Common myeloid progenitor, CD34-positive (primary cell): ENCODE measurements at regions not wholly inside any gene's neighbourhood (a gene's known extent, or its start where the extent isn't known, plus 50 kb on each side); places are given as distances from the start of the nearest gene placed in this dataset.
A peak's percentile ranks its signal among the peaks of the same experiment; 100 is the strongest.

Experiments used
- CTCF ChIA-PET: fragments of 350-600 bp; sonication (Branson Sonifier 250); formaldehyde crosslinking; loops from one replicate; lab custom pipeline; 2021; ENCODE audit warnings: antibody characterized with exemption; lab: Charles Lee
- POLR2A ChIA-PET: fragments of 350-600 bp; sonication (Branson Sonifier 250); formaldehyde crosslinking; loops from one replicate; lab custom pipeline; 2021; ENCODE audit warnings: antibody characterized with exemption; lab: Charles Lee
- DNase-seq, 3 donors: peaks; one replicate each; pipeline versions ENCODE4 v3.0.0 to v3.0.0-alpha.2; 2013
- H3K27ac ChIP-seq, 2 experiments: 1 replicate in 1 of 2; 2 replicates in 1 of 2; pipeline ENCODE4 v1.7.0; 2013; ENCODE audit warnings: inconsistent platforms in 2 of 2, low read length in 2 of 2, mild to moderate bottlenecking in 2 of 2, low read depth in 1 of 2, moderate library complexity in 1 of 2; ENCODE audit not compliant: severe bottlenecking in 2 of 2, insufficient read depth in 1 of 2, poor library complexity in 1 of 2
- H3K27me3 ChIP-seq, 5 experiments: replicated peaks in 2 of 5; 1 replicate in 3 of 5; 2 replicates in 2 of 5; pipeline versions ENCODE4 v1.6.1 to v1.7.0; 2013; ENCODE audit warnings: low read length in 4 of 5, mild to moderate bottlenecking in 2 of 5, moderate library complexity in 2 of 5, inconsistent platforms in 1 of 5; ENCODE audit not compliant: insufficient read depth in 5 of 5, control insufficient read depth in 4 of 5
- H3K36me3 ChIP-seq, 4 experiments: 1 replicate in 2 of 4; 2 replicates in 2 of 4; pipeline versions ENCODE4 v1.6.1 to v1.7.0; 2013; ENCODE audit warnings: low read length in 3 of 4, control low read depth in 1 of 4, mild to moderate bottlenecking in 1 of 4; ENCODE audit not compliant: control insufficient read depth in 4 of 4, insufficient read depth in 4 of 4
- H3K4me1 ChIP-seq, 4 experiments: 1 replicate in 3 of 4; 2 replicates in 1 of 4; pipeline versions ENCODE4 v1.6.1 to v1.7.1; 2013; ENCODE audit warnings: low read length in 3 of 4, mild to moderate bottlenecking in 3 of 4, control low read depth in 1 of 4, inconsistent platforms in 1 of 4, moderate library complexity in 1 of 4; ENCODE audit not compliant: control insufficient read depth in 4 of 4, insufficient read depth in 4 of 4; ENCODE audit errors: control extremely low read depth in 1 of 4
- H3K4me3 ChIP-seq, 7 experiments: 1 replicate in 4 of 7; 2 replicates in 3 of 7; pipeline versions ENCODE4 v1.5.1 to v1.7.0; 2013; ENCODE audit warnings: mild to moderate bottlenecking in 7 of 7, low read length in 6 of 7, moderate library complexity in 6 of 7, inconsistent platforms in 2 of 7, low read depth in 2 of 7, control low read depth in 1 of 7; ENCODE audit not compliant: insufficient read depth in 4 of 7, control insufficient read depth in 1 of 7; ENCODE audit errors: extremely low read depth in 1 of 7
- H3K9me3 ChIP-seq, 5 experiments: 1 replicate in 4 of 5; 2 replicates in 1 of 5; pipeline versions ENCODE4 v1.6.1 to v1.7.1; 2013; ENCODE audit warnings: low read length in 4 of 5, mild to moderate bottlenecking in 2 of 5, inconsistent platforms in 1 of 5, low read depth in 1 of 5, moderate library complexity in 1 of 5; ENCODE audit not compliant: control insufficient read depth in 4 of 5, insufficient read depth in 2 of 5; ENCODE audit errors: control extremely low read depth in 1 of 5
- WGBS: methylation state at CpG from one replicate; pipeline ENCODE4 v1.1.5; 2013; ENCODE audit not compliant: insufficient coverage; 5-methylcytosine and 5-hydroxymethylcytosine counted together

GRCh38 chr16:5430598-5430997 lies 333.0 kb upstream of the EEF2KMT start:
- no peaks in the 10 kb centered on the region for H3K9me3 ChIP-seq
- DNase-seq: no peak
- H3K4me3 ChIP-seq: no peak overlapping the region
- ChIA-PET POLR2A (no interaction called here), CTCF (no interaction called here)
- H3K36me3 ChIP-seq: no peaks in the 10 kb centered on the region
- 100% methylated on average over 1 of the region's 3 CpGs for WGBS
- H3K27me3 ChIP-seq: no peaks in the 10 kb centered on the region
- H3K4me1 ChIP-seq: no peaks in the 10 kb centered on the region
- H3K27ac ChIP-seq: no peak overlapping the region

GRCh38 chr16:5428932-5429331 lies 331.3 kb upstream of the EEF2KMT start:
- no peaks in the 10 kb centered on the region for H3K27me3 ChIP-seq
- 42% methylated on average over 6 of the region's 7 CpGs for WGBS
- CTCF ChIA-PET: no interaction called here
- DNase-seq: no peak
- H3K4me1 ChIP-seq: no peaks in the 10 kb centered on the region
- no peak overlapping the region for H3K4me3 ChIP-seq
- H3K9me3 ChIP-seq: no peaks in the 10 kb centered on the region
- POLR2A ChIA-PET: no interaction called here
- H3K36me3 ChIP-seq: no peaks in the 10 kb centered on the region
- no peak overlapping the region for H3K27ac ChIP-seq

- H3K36me3 ChIP-seq: no peaks in the 10 kb centered on the region
- no peaks in the 10 kb centered on the region for H3K27me3 ChIP-seq
- H3K4me1 ChIP-seq: no peaks in the 10 kb centered on the region
- DNase-seq: no peak
- no peak overlapping the region for H3K27ac ChIP-seq
- CTCF ChIA-PET: no interaction called here
- 95% methylated on average over 5 of the region's 7 CpGs for whole genome bisulfite sequencing
- H3K9me3 ChIP-seq: no peaks in the 10 kb centered on the region
- POLR2A ChIA-PET: no interaction called here
- H3K4me3 ChIP-seq: no peak overlapping the region
These were observed 330.0 kb upstream of the EEF2KMT start for GRCh38 chr16:5427571-5427970.

GRCh38 chr16:5422643-5423496 lies 325.3 kb upstream of the EEF2KMT start:
- CTCF ChIA-PET: no interaction called here
- POLR2A ChIA-PET: no interaction called here
- no peaks in the 10 kb centered on the region for H3K9me3 ChIP-seq

GRCh38 chr16:5422047-5422446 lies 324.5 kb upstream of the EEF2KMT start:
- Histone ChIP-seq H3K36me3 (no peaks in the 10 kb centered on the region), H3K9me3 (no peaks in the 10 kb centered on the region), H3K27me3 (no peaks in the 10 kb centered on the region), H3K4me3 (no peak overlapping the region), H3K4me1 (no peaks in the 10 kb centered on the region), H3K27ac (no peak overlapping the region)
- WGBS: 69% methylated on average over 2 of the region's 3 CpGs
- POLR2A ChIA-PET: no interaction called here
- no peak for DNase-seq
- CTCF ChIA-PET: no interaction called here

More at GRCh38 chr16:5422643-5423496, 325.3 kb upstream of the EEF2KMT start:
- Histone ChIP-seq H3K27ac (no peak overlapping the region), H3K4me3 (no peak overlapping the region), H3K27me3 (no peaks in the 10 kb centered on the region), H3K4me1 (no peaks in the 10 kb centered on the region), H3K36me3 (no peaks in the 10 kb centered on the region)
- peak in 1 of 3 donors; percentile 1 for DNase-seq
- WGBS: 94% methylated on average over 3 of the region's 4 CpGs

GRCh38 chr16:5416013-5416412 lies 318.4 kb upstream of the EEF2KMT start:
- Histone ChIP-seq H3K27ac (no peak overlapping the region), H3K9me3 (no peaks in the 10 kb centered on the region), H3K4me3 (no peak overlapping the region), H3K4me1 (no peaks in the 10 kb centered on the region), H3K36me3 (no peaks in the 10 kb centered on the region), H3K27me3 (peaks cover 0 to 4% (median 0%) of the 10 kb centered on the region in 5 experiments)
- no peak for DNase-seq
- 82% methylated on average over 3 of the region's 5 CpGs for WGBS
- ChIA-PET CTCF (no interaction called here), POLR2A (no interaction called here)

- DNase-seq: no peak
- Histone ChIP-seq H3K27me3 (peaks cover 0 to 4% (median 0%) of the 10 kb centered on the region in 5 experiments), H3K4me3 (no peak overlapping the region), H3K4me1 (no peaks in the 10 kb centered on the region), H3K27ac (no peak overlapping the region), H3K36me3 (no peaks in the 10 kb centered on the region), H3K9me3 (no peaks in the 10 kb centered on the region)
- WGBS: 20% methylated on average over 4 of the region's 7 CpGs
- ChIA-PET POLR2A (no interaction called here), CTCF (no interaction called here)
These were observed 317.5 kb upstream of the EEF2KMT start for GRCh38 chr16:5415123-5415522.
